Keratinocyte (primary cell): ENCODE measurements at regions not wholly inside any gene's neighbourhood (a gene's known extent, or its start where the extent isn't known, plus 50 kb on each side); places are given as distances from the start of the nearest gene placed in this dataset.

Experiments used
- DNase-seq: peaks from one replicate; pipeline ENCODE4 v3.0.0-alpha.2; 2011; ENCODE audit warnings: low read depth, missing footprints, low spot score
- FAIRE-seq: peaks from 2 replicates; lab custom pipeline; 2011; peaks lifted over from hg19 to GRCh38; lab: Jason Lieb, UNC
- H2AFZ ChIP-seq: 2 replicates; pipeline ENCODE4 v1.6.0; 2012; ENCODE audit warnings: low read length, control low read depth, inconsistent platforms; ENCODE audit not compliant: control insufficient read depth
- H3K27ac ChIP-seq: 2 replicates; pipeline ENCODE4 v1.5.1; 2011; ENCODE audit warnings: low read length; ENCODE audit not compliant: control insufficient read depth, insufficient read depth
- H3K27me3 ChIP-seq: 3 replicates; pipeline ENCODE4 v1.6.0; 2011; ENCODE audit warnings: low read length; ENCODE audit not compliant: control insufficient read depth, insufficient read depth; ENCODE audit errors: extremely low read depth
- H3K36me3 ChIP-seq, 2 experiments: 2 replicates in 1 of 2; 3 replicates in 1 of 2; pipeline ENCODE4 v1.5.1; 2011; ENCODE audit warnings: low read length in 2 of 2, mild to moderate bottlenecking in 1 of 2; ENCODE audit not compliant: control insufficient read depth in 2 of 2, insufficient read depth in 2 of 2; ENCODE audit errors: extremely low read depth in 1 of 2
- H3K4me1 ChIP-seq: 3 replicates; pipeline ENCODE4 v1.5.1; 2011; ENCODE audit warnings: low read length; ENCODE audit not compliant: control insufficient read depth, insufficient read depth; ENCODE audit errors: extremely low read depth
- H3K4me2 ChIP-seq: 3 replicates; pipeline ENCODE4 v1.6.0; 2011; ENCODE audit warnings: low read depth, low read length; ENCODE audit not compliant: control insufficient read depth, insufficient read depth; ENCODE audit errors: extremely low read depth
- H3K4me3 ChIP-seq, 3 experiments: fragments of 200-600 bp in 1 of 3; sonication (generic) in 1 of 3; 2 replicates in 2 of 3; 3 replicates in 1 of 3; pipeline ENCODE4 v1.5.1; 2011 to 2016; ENCODE audit warnings: low read length in 3 of 3, mild to moderate bottlenecking in 3 of 3, control low read depth in 2 of 3, inconsistent platforms in 1 of 3, low read depth in 1 of 3, mixed read lengths in 1 of 3, mixed run types in 1 of 3, moderate library complexity in 1 of 3; ENCODE audit not compliant: control insufficient read depth in 2 of 3, insufficient read depth in 2 of 3; ENCODE audit errors: extremely low read depth in 1 of 3
- H3K79me2 ChIP-seq: 2 replicates; pipeline ENCODE4 v1.6.0; 2012; ENCODE audit warnings: low read length; ENCODE audit not compliant: control insufficient read depth, insufficient read depth
- H3K9ac ChIP-seq: 3 replicates; pipeline ENCODE4 v1.6.0; 2011; ENCODE audit warnings: low read length; ENCODE audit not compliant: control insufficient read depth, insufficient read depth; ENCODE audit errors: extremely low read depth
- H3K9me1 ChIP-seq: 3 replicates; pipeline ENCODE4 v1.6.0; 2011; ENCODE audit warnings: low read length; ENCODE audit not compliant: control insufficient read depth, insufficient read depth; ENCODE audit errors: extremely low read depth
- H3K9me3 ChIP-seq: 2 replicates; pipeline ENCODE4 v1.5.1; 2012; ENCODE audit warnings: low read depth, low read length; ENCODE audit not compliant: control insufficient read depth
- H4K20me1 ChIP-seq: 3 replicates; pipeline ENCODE4 v1.6.0; 2011; ENCODE audit warnings: low read length; ENCODE audit not compliant: control insufficient read depth, insufficient read depth; ENCODE audit errors: extremely low read depth
- EZH2 ChIP-seq: IDR thresholded peaks from one replicate; pipeline ENCODE4 v1.6.1; 2012; ENCODE audit warnings: inconsistent platforms, mild to moderate bottlenecking, low read length, moderate library complexity
- dilution Hi-C: fragments of 300-500 bp; cut with MboI; formaldehyde crosslinking; loops from one replicate; pipeline ENCODE4 v1.7.0; 2020; ENCODE audit warnings: low sequenced_read_pairs; ENCODE audit not compliant: extremely low pct_ligation_motif_present
- TF ChIP-seq, protein P1 (sequence below), 3 experiments: IDR thresholded peaks in 1 of 3; conservative IDR thresholded peaks in 1 of 3; optimal IDR thresholded peaks in 1 of 3; 2 replicates in 2 of 3; 3 replicates in 1 of 3; pipeline versions ENCODE3 to v1.5.1; 2011; ENCODE audit warnings: low read length in 3 of 3, mild to moderate bottlenecking in 3 of 3, moderate library complexity in 2 of 3, control low read depth in 1 of 3, inconsistent platforms in 1 of 3; ENCODE audit not compliant: insufficient read depth in 2 of 3; ENCODE audit errors: extremely low read depth in 1 of 3

DNA sequence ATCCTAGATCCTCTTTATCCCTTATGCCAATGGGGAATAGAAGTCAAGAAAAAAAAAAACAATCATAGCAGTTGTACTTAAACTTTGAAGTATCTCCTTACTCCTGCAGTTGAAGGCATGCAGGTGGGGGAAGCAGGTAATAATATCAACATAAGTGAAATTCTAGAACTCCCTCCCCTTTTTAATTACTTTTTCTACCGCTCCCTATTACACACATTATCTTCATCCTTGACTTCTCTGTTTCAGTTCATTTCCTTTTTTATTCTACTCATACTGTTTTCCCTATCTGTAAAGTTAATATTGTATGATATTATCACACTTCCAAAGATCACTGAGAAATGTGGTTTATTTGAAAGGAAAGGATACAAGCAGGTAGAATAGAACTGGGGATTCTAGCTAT, 962.0 kb downstream of the PLA2G4A start:
- Histone ChIP-seq H3K4me2 (no peak overlapping the region), H2AFZ (no peak overlapping the region), H3K79me2 (no peaks in the 10 kb centered on the region), H3K27ac (no peak overlapping the region), H3K9me3 (no peaks in the 10 kb centered on the region), H4K20me1 (no peaks in the 10 kb centered on the region), H3K36me3 (no peaks in the 10 kb centered on the region), H3K27me3 (no peaks in the 10 kb centered on the region), H3K9ac (no peak overlapping the region), H3K4me3 (no peak overlapping the region), H3K4me1 (no peaks in the 10 kb centered on the region), H3K9me1 (no peaks in the 10 kb centered on the region)
- FAIRE-seq: no peak
- TF ChIP-seq, protein P1, sequence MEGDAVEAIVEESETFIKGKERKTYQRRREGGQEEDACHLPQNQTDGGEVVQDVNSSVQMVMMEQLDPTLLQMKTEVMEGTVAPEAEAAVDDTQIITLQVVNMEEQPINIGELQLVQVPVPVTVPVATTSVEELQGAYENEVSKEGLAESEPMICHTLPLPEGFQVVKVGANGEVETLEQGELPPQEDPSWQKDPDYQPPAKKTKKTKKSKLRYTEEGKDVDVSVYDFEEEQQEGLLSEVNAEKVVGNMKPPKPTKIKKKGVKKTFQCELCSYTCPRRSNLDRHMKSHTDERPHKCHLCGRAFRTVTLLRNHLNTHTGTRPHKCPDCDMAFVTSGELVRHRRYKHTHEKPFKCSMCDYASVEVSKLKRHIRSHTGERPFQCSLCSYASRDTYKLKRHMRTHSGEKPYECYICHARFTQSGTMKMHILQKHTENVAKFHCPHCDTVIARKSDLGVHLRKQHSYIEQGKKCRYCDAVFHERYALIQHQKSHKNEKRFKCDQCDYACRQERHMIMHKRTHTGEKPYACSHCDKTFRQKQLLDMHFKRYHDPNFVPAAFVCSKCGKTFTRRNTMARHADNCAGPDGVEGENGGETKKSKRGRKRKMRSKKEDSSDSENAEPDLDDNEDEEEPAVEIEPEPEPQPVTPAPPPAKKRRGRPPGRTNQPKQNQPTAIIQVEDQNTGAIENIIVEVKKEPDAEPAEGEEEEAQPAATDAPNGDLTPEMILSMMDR (optimal IDR thresholded peaks at IDR 0.05 in 1 of 3, IDR thresholded peaks at IDR 0.05 in 1 of 3, conservative IDR thresholded peaks at IDR 0.05 in 1 of 3; ENCODE audit: extremely low read depth in 1 of 3, insufficient read depth in 2 of 3, low read length in 3 of 3): no peak
- no peak for TF ChIP-seq EZH2
- no peak for DNase-seq
- dilution Hi-C loops: no loop called here

DNA sequence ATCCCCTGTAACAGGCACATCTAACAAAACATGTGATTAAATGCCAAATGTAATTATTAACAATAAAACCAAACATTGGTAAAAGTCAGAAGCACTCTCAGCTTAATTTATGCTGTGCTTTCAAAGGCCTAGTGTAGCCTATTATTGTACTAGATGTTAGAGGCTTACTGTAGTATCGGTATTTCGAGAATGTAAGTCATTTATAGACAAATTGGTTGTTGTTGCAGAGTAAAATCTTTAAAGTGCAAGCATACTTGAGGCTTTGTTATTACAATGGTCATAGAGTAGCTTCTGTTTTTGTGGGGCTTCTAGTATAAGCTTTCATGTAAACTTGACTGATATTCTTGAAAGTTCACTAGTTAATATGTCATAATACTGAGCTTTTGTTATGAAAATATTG, 965.8 kb downstream of the PLA2G4A start:
- Histone ChIP-seq H3K4me2 (no peak overlapping the region), H4K20me1 (no peaks in the 10 kb centered on the region), H3K4me3 (no peak overlapping the region), H3K4me1 (no peaks in the 10 kb centered on the region), H3K9me1 (no peaks in the 10 kb centered on the region), H3K9me3 (no peaks in the 10 kb centered on the region), H3K79me2 (no peaks in the 10 kb centered on the region), H3K27me3 (no peaks in the 10 kb centered on the region), H2AFZ (no peak overlapping the region), H3K36me3 (no peaks in the 10 kb centered on the region), H3K9ac (no peak overlapping the region), H3K27ac (no peak overlapping the region)
- FAIRE-seq (no peak), DNase-seq (no peak)
- dilution Hi-C loops: no loop called here
- TF ChIP-seq, protein P1 (optimal IDR thresholded peaks at IDR 0.05 in 1 of 3, IDR thresholded peaks at IDR 0.05 in 1 of 3, conservative IDR thresholded peaks at IDR 0.05 in 1 of 3; ENCODE audit: extremely low read depth in 1 of 3, insufficient read depth in 2 of 3, low read length in 3 of 3): no peak
- TF ChIP-seq EZH2: no peak
